Esophagus muscularis mucosa (tissue), 3 donors: ENCODE measurements at regions not wholly inside any gene's neighbourhood (a gene's known extent, or its start where the extent isn't known, plus 50 kb on each side); places are given as distances from the start of the nearest gene placed in this dataset.

Experiments used
- POLR2A ChIP-seq: fragments of 450-650 bp; IDR thresholded peaks from one replicate; pipeline ENCODE4 v1.6.1; 2017; ENCODE audit warnings: antibody characterized with exemption, moderate library complexity, mild to moderate bottlenecking, low read depth
- POLR2AphosphoS5 ChIP-seq, 2 donors: sonication (generic); formaldehyde crosslinking; IDR thresholded peaks; one replicate each; pipeline ENCODE4 v1.6.1; 2017; ENCODE audit warnings: antibody characterized with exemption in 2 of 2
- TF ChIP-seq, protein P1 (sequence below), 3 experiments: fragments of 200-600 bp in 2 of 3; fragments of 450-650 bp in 1 of 3; sonication (generic) in 2 of 3; IDR thresholded peaks; one replicate each; pipeline ENCODE4 v1.5.1; 2017 to 2019; ENCODE audit warnings: antibody characterized with exemption in 3 of 3, mild to moderate bottlenecking in 2 of 3, moderate library complexity in 1 of 3

GRCh38 chr6:43978473-43979346 is 148.5 kb downstream of the MRPL14 start:
- TF ChIP-seq POLR2AphosphoS5 (IDR thresholded peaks at IDR 0.05) (no peak), POLR2A (no peak)
- TF ChIP-seq, protein P1, sequence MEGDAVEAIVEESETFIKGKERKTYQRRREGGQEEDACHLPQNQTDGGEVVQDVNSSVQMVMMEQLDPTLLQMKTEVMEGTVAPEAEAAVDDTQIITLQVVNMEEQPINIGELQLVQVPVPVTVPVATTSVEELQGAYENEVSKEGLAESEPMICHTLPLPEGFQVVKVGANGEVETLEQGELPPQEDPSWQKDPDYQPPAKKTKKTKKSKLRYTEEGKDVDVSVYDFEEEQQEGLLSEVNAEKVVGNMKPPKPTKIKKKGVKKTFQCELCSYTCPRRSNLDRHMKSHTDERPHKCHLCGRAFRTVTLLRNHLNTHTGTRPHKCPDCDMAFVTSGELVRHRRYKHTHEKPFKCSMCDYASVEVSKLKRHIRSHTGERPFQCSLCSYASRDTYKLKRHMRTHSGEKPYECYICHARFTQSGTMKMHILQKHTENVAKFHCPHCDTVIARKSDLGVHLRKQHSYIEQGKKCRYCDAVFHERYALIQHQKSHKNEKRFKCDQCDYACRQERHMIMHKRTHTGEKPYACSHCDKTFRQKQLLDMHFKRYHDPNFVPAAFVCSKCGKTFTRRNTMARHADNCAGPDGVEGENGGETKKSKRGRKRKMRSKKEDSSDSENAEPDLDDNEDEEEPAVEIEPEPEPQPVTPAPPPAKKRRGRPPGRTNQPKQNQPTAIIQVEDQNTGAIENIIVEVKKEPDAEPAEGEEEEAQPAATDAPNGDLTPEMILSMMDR (IDR thresholded peaks at IDR 0.05): no peak
